ENCODE measurements at regions not wholly inside any gene's neighbourhood (a gene's known extent, or its start where the extent isn't known, plus 50 kb on each side); places are given as distances from the start of the nearest gene placed in this dataset.

GRCh38 chr4:84167564-84167963 lies 331.5 kb downstream of the NKX6-1 start:
- TF ChIP-seq CTCF (conservative IDR thresholded peaks at IDR 0.05) = no peak
- H3K27ac ChIP-seq = no peak overlapping the region

GRCh38 chr4:84167093-84167492 lies 332.0 kb downstream of the NKX6-1 start:
- peak; percentile 41 for TF ChIP-seq CTCF (conservative IDR thresholded peaks at IDR 0.05)
- no peak overlapping the region for H3K27ac ChIP-seq

- TF ChIP-seq CTCF (conservative IDR thresholded peaks at IDR 0.05) = no peak
- H3K27ac ChIP-seq = no peak overlapping the region
Observed at GRCh38 chr4:84166486-84166885, 332.6 kb downstream of the NKX6-1 start.

- TF ChIP-seq CTCF (conservative IDR thresholded peaks at IDR 0.05) = no peak
- H3K27ac ChIP-seq = no peak overlapping the region
Observed at GRCh38 chr4:84164201-84164600, 334.9 kb downstream of the NKX6-1 start.

- H3K27ac ChIP-seq = peak overlapping the region; percentile 58; the same call in 1 of the 2 replicates
- peak; percentile 71 for TF ChIP-seq CTCF (conservative IDR thresholded peaks at IDR 0.05)
Observed at GRCh38 chr4:84159762-84160161, 339.3 kb downstream of the NKX6-1 start.

GRCh38 chr4:84158670-84159069 lies 340.4 kb downstream of the NKX6-1 start:
- peak overlapping the region; percentile 58 for H3K27ac ChIP-seq
- no peak for TF ChIP-seq CTCF (conservative IDR thresholded peaks at IDR 0.05)

- H3K27ac ChIP-seq = peak overlapping the region; percentile 29
- TF ChIP-seq CTCF (conservative IDR thresholded peaks at IDR 0.05) = peak; percentile 75
Observed at GRCh38 chr4:84151574-84151973, 347.5 kb downstream of the NKX6-1 start.

- no peak overlapping the region for H3K27ac ChIP-seq
- TF ChIP-seq CTCF (conservative IDR thresholded peaks at IDR 0.05) = no peak
Observed at GRCh38 chr4:84150177-84150576, 348.9 kb downstream of the NKX6-1 start.
